Hippocampal formation (tissue), 2 donors: ENCODE measurements at regions not wholly inside any gene's neighbourhood (a gene's known extent, or its start where the extent isn't known, plus 50 kb on each side); places are given as distances from the start of the nearest gene placed in this dataset.
"Not testable (repeated sequence)": the region's sequence is repeated elsewhere in the genome, so short reads cannot be mapped to it uniquely, and the experiment has no call there.

Experiments
- DNase-seq, 2 donors: peaks; one replicate each; lab custom pipeline; 2025; lab: John Stamatoyannopoulos, UW

DNA sequence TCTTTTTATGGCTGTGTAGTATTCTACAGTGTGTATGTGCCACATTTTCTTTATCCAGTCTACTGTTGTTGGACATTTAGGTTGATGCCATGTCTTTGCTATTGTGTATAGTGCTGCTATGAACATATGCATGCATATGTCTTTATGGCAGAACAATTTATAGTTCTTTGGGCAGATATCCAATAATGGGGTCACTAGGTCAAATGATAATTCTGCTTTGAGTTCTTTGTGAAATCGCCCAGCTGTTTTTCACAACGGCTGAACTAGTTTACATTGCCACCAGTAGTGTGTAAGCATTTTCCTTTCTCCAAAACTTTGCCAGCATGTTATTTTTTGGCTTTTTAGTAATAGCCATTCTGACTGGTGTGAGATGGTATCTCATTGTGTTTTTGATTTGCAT, 214.8 kb upstream of the TMEM229A start:
- no peak for DNase-seq

DNA sequence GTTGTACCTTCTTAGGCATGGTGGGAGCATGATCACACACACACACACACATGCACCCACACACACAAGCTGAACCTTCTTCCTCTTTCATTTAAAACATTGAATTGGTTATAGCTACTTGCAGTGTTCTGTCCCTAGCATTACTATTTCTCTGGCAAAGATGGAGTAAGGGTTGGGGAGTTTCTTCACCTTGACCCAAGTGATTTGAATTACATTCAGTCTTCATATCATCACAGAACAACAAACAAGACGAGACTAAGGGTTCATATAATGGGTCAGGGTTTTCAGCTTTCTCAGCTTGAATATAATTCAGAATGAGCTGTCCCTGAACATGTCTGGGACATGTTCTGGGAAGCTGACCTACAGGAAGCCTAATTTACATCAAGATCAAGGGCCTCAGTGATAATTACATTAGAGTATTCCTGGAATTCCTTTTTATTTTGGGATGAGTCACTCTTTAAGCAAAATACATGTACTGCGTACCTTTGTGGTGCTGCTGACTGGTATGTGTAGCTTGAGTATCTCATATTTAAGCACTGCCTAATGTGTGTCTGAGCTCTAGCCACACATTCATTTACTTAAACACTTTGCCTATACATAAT, 213.5 kb upstream of the TMEM229A start:
- no peak for DNase-seq

DNA sequence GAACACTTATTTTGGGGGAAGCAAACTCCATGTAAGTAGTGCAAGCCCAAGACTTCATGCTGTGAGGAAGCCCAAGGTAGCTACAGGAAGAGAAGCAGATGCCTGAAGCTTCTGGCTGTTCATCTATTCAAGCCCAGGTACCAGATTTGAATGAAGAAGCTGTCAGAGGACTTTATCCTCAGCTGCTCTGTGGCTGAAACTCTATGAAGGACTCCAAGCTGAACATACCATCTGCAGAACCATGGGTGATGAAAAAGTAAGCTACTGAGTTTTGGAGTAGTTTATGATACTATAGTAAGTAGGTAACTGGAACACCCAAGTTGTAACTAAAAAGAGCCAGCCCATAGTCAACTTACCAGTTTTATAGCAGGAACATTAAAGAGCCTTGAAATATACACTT, 211.6 kb upstream of the TMEM229A start:
- DNase-seq, result not testable (repeated sequence)

DNA sequence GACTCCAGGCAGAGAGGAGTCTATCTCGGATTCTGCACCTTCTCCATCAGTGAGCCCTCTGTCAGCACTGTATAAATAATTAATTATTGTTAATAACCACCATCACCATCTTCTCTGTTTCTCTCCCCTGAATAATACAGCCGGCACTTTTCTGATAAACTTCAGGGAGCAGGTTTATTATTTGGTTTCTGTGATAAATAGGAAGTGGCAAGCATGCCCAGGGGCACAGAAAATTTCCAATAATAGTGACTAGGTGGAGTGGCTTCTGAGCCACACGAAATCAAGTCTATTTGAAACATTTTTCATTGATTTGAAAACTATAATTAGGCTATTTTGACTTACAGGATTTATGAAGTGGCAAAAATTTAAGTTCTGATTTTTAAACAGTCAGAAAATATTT, 186.8 kb upstream of the TMEM229A start:
- no peak for DNase-seq

DNA sequence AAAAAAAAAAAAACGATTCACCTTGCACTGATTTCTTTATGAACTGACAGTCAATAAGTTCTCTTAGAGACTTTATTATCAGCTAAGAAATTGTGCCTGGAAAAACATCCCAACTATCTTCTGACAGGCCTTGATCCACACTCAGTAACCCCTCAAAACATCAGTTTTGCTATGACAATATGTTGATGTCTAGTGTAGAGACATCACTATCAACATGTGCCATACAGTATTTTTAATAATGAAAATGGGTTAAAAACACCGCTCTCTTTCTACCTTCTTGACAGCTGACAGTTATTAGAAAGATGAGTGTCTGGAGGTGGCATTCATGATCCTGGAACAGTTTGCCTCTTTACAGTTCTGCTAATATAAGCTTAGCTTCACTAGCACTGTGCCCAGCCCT, 175.8 kb upstream of the TMEM229A start:
- DNase-seq, result no peak

DNA sequence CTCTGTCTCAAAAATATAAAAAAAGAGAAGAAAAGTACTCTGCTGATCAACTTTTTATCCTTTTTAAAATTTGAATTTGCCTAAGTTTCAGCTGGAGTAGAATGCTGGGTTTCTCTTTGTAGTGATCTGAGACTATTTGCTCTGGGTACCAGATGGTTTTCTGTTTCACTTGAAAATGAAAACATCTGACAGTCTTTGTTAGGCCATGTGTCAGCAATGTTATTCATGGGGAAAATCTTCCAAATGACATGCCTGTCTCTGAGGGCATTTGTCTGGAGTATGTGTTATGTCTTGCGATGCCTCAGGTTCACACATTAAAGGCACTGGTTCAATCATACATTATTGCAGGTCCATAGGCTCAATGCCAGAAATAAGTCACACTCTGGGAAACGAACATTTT, 175.3 kb upstream of the TMEM229A start:
- DNase-seq, result no peak

DNA sequence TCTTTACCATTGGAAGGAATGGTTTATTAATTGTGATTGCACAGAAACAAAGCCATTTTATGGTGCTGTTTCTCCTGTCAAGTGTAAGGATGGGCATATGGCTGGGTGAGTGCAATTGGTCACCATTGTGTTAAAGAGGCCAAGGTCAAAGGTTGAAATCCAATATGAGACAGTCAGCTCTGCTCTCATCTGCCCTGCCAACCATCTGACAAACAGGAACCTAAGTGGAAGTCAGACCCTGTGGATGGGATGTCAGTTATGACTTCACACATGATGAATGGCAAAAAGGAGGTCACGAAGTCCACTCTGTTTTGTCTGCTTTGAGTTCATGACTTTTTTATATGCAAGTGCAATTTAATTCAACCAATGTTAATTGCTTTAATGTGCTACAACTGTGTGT, 172.7 kb upstream of the TMEM229A start:
- no peak for DNase-seq

DNA sequence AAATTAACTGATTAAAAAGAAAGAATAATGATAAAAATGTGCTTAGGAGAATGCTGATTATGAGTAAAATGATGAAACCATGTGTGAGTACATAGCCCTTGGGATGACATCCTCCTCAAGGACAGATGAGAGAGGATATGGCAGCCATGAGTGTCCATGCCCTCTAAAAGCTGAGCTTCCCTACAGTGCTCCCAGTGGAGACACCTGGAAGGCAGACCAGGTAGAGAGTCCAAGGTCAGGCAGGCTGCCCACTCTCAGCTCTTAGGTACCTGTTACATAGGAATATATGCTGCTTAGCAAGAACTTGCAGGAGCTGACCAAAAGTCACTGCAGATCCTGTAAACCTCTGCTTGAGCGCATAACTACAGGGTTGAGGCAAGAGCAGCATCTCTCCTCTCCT, 169.7 kb upstream of the TMEM229A start:
- DNase-seq, result no peak

DNA sequence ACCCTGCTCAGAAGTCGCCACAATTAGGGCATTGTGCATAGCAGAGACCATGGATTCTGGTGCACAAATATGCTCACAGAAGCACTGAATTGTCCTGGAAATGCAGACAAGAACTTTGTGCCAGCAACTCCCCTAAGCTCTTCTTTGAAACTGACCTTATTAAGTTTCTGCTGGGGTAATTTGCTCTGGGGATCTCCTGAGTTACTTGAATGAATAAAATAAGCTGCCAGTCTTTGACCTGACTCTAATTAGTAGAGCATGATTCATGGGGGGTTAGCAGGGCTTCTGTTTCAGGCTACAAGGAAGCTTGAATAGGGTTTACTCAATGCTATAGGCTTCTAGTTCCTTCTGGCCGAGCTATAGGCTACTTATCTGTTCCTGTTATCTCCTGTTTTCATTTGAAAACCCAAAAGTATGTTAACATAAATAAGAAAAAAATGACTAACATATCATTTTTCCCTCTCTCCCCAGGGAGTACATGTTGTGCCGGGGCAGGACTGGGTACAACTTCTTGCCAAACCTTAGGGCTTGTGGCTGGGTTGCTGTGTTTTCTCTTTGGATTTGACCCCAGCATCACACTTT, 169.0 kb upstream of the TMEM229A start:
- no peak for DNase-seq

DNA sequence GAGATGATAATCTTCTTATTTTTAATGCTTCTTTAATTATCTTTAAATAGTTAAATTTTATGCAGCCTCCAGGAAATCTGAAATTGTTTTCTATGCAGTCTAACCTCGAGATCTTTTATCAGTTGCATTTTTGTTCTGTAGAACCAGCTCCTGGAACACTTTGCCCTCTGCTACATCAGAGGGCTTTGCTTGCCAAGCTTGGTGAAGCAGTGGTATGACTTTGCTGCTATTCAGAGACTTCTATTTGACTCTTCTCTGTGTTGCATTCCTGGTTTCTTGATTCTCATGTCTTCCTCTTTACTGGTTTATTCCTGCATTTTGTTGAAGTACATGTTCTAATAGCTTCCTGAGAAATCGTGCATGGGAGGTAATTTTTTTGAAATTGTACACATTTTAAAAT, 163.7 kb upstream of the TMEM229A start:
- no peak for DNase-seq

DNA sequence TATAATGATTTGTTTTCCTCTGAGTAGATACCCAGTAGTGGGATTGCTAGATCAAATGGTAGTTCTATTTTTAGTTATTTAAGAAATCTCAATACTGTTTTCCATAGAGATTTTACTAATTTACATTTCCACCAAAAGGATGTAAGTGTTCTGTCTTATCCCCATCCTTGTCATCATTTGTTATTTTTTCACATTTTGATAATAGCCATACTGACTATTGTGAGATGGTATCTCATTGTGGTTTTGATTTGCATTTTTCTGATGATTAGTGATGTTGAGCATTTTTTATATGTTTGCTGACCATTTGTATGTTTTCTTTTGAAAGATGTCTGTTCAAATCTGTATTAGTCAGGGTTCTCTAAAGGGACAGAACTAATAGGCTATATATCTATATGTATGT, 160.0 kb upstream of the TMEM229A start:
- no peak for DNase-seq

DNA sequence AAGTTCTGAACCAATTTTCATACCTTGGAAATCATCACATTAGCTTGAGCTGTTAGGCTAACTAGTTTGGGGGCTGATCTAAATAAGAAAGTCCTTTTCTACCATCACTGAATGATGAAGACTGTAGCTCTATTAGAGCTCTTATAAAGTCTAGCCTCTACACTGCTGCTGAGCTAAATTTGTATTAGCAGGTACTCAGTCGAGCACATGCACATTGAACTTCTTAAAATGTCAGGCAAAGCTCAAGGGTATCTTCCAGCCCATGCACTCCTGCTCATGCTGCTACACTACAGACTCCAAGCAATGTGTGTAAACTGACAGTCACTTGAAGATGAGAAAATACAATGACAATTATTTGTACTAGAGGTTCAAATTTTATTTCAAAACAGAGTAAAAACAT, 158.8 kb upstream of the TMEM229A start:
- no peak for DNase-seq

DNA sequence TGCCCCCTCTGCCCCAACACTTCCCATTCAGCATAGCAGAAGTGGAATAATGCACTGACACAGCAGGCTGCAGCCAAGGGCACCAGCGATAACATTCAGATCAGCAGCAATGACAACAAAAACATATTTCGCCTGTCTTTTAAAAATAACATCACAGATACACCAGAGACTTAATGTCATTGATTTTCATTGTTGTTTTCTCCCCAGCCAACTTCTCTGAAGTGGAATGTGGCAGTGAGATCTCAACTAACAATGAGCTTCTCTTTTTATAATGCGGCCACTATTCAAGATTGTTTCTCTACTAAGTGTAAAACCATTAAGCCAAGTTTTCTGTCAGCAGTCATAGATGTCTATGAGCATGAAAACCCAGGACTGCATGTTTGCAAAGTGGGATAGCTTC, 158.2 kb upstream of the TMEM229A start:
- DNase-seq, result no peak

DNA sequence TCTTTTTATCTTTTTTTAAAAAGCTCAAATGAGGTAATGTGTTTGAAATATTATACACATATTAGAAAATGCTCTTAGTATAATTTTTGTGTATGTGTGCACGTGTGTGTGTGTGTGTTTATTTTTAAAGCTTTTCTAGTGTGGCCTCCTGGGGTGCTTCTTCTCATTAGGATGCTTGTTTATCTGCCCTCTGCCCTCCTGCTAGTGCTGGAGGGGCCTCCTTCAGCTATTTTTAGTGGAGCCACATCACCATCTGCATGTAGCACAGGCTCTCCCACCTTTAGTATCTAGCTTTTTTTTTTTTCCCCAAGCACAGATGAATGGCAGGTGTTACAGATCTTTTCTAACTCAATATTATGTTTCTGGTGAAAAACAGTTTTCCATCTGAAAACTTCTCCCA, 155.7 kb upstream of the TMEM229A start:
- no peak for DNase-seq

DNA sequence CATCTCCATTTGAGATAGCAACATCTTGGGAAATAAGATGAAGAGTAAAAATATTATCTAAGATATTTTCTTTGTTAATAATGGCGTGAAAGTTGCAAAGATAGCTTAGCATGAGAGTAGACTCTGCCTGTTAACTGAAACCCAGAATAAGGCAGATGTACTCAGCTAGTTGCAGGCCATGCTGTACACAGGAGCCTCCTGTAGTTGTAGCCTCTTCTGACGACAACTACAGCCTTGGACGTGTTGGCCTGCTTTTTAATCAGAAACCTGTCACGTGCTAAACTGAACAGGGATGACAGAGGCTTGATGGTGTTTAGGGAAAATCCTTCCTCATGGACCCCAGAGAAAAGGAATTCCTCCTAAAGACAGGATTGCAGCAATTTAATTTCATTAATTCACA, 155.1 kb upstream of the TMEM229A start:
- no peak for DNase-seq

DNA sequence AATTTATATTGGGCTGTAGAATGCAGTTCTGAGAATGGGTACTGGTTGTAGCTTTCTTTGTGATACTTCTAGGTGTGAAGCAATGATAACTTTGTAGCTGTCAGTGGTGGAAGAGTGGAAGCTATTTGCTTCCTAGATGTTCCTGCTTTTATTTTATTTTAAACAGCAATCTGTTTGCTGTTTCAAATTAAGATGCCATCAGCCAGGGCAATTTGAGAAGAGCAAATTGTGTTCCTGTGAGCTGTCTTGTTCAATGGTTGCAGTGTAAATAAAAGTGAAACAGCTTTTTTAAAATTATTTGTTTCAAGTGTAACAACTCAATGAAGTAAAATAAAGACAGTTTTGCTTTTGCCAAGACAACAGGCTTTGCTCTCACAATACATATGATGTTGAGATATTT, 150.8 kb upstream of the TMEM229A start:
- no peak for DNase-seq

DNA sequence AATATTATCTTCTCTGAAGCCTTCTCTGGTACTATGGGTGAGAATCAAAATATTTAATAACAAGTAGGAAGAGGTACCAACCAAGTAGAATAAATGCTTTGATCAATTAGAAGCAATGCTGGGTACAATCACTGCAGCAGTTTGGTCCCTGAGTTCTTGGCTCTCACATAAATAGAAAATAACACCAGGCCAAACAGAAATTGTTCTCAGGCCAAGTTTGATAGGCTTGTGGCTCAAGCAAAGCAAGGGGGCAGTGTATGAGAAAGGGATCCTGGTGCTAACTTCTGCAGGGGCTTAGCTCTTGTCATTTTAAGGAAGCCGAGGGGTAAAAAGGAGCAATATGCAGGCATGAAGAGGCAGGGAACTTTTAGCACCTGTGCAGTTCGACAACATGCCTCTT, 146.8 kb upstream of the TMEM229A start:
- DNase-seq, result no peak

DNA sequence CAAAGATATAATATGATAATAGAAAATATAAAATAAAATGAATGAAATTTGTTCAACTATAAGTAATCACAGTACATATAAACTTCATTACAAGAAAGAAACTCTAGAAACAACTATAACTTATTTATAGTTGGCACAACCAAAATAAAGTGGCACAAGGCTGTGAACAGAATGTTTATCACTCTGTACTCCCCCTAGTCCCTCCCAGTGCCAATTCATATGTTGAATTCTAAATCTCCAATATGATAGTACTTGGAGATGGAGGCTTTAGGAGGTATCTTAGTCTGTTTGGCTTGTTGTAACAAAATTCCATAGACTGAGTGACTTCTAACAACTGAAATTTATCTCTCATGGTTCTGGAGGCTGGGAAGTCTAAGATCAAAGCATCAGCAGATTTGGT, 145.0 kb upstream of the TMEM229A start:
- DNase-seq, result no peak

DNA sequence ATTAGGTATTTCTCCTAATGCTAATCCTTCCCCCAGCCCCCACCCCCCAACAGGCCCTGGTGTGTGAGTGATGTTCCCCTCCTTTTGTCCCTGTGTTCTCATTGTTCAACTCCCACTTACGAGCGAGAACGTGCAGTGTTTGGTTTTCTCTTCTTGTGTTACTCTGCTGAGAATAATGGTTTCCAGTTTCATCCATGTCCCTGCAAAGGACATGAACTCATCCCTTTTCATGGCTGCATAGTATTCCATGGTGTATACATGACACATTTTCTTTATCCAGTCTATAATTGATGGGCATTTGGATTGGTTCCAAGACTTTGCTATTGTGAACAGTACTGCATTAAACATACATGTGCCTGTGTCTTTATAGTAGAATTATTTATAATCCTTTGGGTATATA, 138.9 kb upstream of the TMEM229A start:
- not testable (repeated sequence) for DNase-seq

DNA sequence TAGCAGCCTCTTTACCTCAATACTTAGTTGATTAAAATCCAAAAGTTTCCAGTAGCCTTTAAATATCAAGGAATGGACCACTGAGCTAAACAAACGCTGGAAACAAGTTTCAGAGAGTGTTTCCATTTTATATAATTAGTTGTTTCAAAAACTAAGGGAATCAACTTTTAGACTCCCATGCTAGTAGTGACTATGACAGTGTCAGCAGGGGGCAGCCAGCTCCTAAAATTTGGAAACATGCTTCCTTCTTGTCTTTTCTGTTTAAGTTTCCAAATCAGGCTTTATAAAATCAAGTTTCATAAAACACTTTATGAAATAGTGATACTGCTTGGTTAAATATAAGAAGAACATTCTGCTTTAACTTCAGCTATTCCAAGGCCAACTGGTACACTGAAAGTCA, 138.2 kb upstream of the TMEM229A start:
- DNase-seq, result peak; percentile 55 to 60

DNA sequence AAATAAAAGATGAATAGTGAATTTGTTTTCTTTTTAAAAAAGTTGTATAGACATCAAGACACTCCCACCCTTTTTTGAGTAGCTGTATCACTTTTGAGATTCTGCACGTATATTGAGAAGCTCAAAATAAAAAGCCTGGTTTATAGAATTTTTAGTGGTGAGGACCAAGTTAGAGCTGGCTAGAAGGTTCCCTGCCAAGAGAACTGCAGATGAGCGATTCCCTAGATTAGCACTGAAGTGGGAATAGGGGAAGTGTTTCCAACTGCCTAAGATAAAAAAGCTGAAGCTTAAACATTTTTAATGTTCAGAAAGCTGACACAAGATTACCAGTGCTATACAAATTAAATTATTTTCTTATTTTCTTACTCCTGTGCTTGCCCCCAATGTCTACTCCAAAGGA, 135.7 kb upstream of the TMEM229A start:
- no peak for DNase-seq

DNA sequence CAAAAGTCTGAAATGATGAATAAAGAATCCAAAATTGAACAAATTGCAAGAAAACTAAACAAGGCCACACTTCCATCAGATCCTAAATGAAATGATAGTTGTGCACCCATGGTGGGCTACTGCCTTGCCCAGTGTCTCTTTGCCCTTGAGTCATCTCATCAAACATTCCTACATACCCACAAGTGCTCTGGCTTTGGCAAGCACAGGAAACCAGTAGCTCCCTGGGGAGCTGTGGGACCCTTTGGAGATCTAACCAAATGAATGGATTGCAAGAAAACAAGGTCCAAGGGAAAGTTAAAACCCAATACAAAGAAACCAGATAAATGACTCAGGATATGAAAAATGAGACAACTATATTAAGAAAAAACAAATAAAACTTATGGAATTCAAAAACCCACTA, 129.8 kb upstream of the TMEM229A start:
- no peak for DNase-seq

DNA sequence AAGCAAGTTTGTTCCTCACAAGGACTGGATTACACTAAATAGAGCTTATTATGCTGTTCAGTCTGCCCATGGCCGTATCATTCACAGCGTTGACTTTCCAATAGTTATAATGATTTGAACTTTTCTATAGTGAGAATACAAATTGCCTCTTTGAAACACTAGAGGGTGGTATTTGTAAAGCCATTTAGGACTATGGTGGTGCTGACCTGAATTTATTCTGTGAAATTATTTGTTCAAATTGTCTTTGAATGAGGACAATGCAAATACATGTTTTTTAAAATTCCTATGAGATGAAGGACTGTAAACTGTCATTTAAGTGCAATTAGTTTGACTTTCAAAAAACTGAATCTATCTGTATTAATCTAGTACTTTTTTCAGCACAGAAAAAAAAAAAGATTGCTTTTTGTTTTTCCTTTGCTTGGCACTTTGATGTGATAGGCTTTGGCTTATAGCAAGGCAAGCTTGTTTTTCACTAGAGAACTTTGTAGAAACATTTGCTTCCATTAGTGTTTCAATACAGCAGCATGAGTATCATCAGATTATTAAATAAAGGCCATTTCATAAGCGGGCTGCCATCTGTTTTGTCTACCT, 122.7 kb upstream of the TMEM229A start:
- DNase-seq, result peak in 1 of 2 donors; percentile 76
